ENCODE measurements at regions not wholly inside any gene's neighbourhood (a gene's known extent, or its start where the extent isn't known, plus 50 kb on each side); places are given as distances from the start of the nearest gene placed in this dataset.

- no peak for DNase-seq (ENCODE audit: extremely low read depth, low read depth)
- no peak for TF ChIP-seq CTCF (IDR thresholded peaks at IDR 0.05; ENCODE audit: low read depth, low read length, missing control alignments)
- no peak overlapping the region for H3K4me3 ChIP-seq (replicated peaks; ENCODE audit: low read depth, low read length)
These were observed 113.8 kb upstream of the DLX2 start for GRCh38 chr2:172216477-172216876.

- H3K4me3 ChIP-seq (replicated peaks; ENCODE audit: low read depth, low read length), result no peak overlapping the region
- no peak for DNase-seq (ENCODE audit: extremely low read depth, low read depth)
- TF ChIP-seq CTCF (IDR thresholded peaks at IDR 0.05; ENCODE audit: low read depth, low read length, missing control alignments), result no peak
These were observed 116.5 kb upstream of the DLX2 start for GRCh38 chr2:172219201-172219600.

- no peak for DNase-seq (ENCODE audit: extremely low read depth, low read depth)
- no peak for TF ChIP-seq CTCF (IDR thresholded peaks at IDR 0.05; ENCODE audit: low read depth, low read length, missing control alignments)
- no peak overlapping the region for H3K4me3 ChIP-seq (replicated peaks; ENCODE audit: low read depth, low read length)
These were observed 117.4 kb upstream of the DLX2 start for GRCh38 chr2:172220121-172220520.

GRCh38 chr2:172223601-172224054 is 120.9 kb upstream of the DLX2 start:
- TF ChIP-seq CTCF (IDR thresholded peaks at IDR 0.05; ENCODE audit: low read depth, low read length, missing control alignments), result no peak
- H3K4me3 ChIP-seq (replicated peaks; ENCODE audit: low read depth, low read length), result no peak overlapping the region
- no peak for DNase-seq (ENCODE audit: extremely low read depth, low read depth)

- H3K4me3 ChIP-seq (replicated peaks; ENCODE audit: low read depth, low read length), result no peak overlapping the region
- no peak for DNase-seq (ENCODE audit: extremely low read depth, low read depth)
- no peak for TF ChIP-seq CTCF (IDR thresholded peaks at IDR 0.05; ENCODE audit: low read depth, low read length, missing control alignments)
These were observed 123.1 kb upstream of the DLX2 start for GRCh38 chr2:172225786-172226185.

GRCh38 chr2:172226244-172227061 is 123.8 kb upstream of the DLX2 start:
- no peak for TF ChIP-seq CTCF (IDR thresholded peaks at IDR 0.05; ENCODE audit: low read depth, low read length, missing control alignments)
- no peak for DNase-seq (ENCODE audit: extremely low read depth, low read depth)
- H3K4me3 ChIP-seq (replicated peaks; ENCODE audit: low read depth, low read length), result no peak overlapping the region

Measured in HFF-Myc (cell line).